Left lung (tissue), 4 donors: ENCODE measurements at regions not wholly inside any gene's neighbourhood (a gene's known extent, or its start where the extent isn't known, plus 50 kb on each side); places are given as distances from the start of the nearest gene placed in this dataset.

Source experiments
- ATAC-seq: fragments of 200-7000 bp; cut with Tn5 transposase; one replicate; pipeline ENCODE4 v1.9.1; 2020; ENCODE audit warnings: moderate library complexity
- DNase-seq, 4 donors: peaks; one replicate each; pipeline ENCODE4 v3.0.0-alpha.2; 2013 to 2020
- H3K27ac ChIP-seq, 2 donors: fragments of 200-600 bp; sonication (generic) in 1 of 2; one replicate each; pipeline versions ENCODE4 v1.5.0 to v1.8.0; 2020 to 2021
- H3K27me3 ChIP-seq, 2 donors: fragments of 200-600 bp; sonication (generic) in 1 of 2; one replicate each; pipeline versions ENCODE4 v1.5.0 to v1.8.0; 2020 to 2021
- H3K36me3 ChIP-seq, 2 donors: fragments of 200-600 bp; sonication (generic) in 1 of 2; one replicate each; pipeline versions ENCODE4 v1.5.0 to v1.8.0; 2020 to 2021
- H3K4me1 ChIP-seq, 2 donors: fragments of 200-600 bp; one replicate each; pipeline ENCODE4 v1.8.0; 2021
- H3K4me3 ChIP-seq, 2 donors: fragments of 200-600 bp; sonication (generic) in 1 of 2; one replicate each; pipeline versions ENCODE4 v1.5.0 to v1.8.0; 2020 to 2021; ENCODE audit warnings: mild to moderate bottlenecking in 1 of 2
- H3K9me3 ChIP-seq, 2 donors: fragments of 200-600 bp; sonication (generic) in 1 of 2; one replicate each; pipeline versions ENCODE4 v1.5.0 to v1.8.0; 2020 to 2021
- intact Hi-C, 2 donors: fragments of 100-400 bp; cut with DNase I; formaldehyde crosslinking; loops; one replicate each; pipeline versions ENCODE4 v1.11.2 to v1.14.2; 2022
- TF ChIP-seq, protein P1 (sequence below), 2 donors: fragments of 200-600 bp; sonication (generic) in 1 of 2; IDR thresholded peaks; one replicate each; pipeline versions ENCODE4 v1.5.0 to v1.8.0; 2021; ENCODE audit warnings: antibody characterized with exemption in 2 of 2
- donor health status: DM: no; HTN: yes; CAD: no.
- donor health status: DM: no; HTN: no; CAD: no.

DNA sequence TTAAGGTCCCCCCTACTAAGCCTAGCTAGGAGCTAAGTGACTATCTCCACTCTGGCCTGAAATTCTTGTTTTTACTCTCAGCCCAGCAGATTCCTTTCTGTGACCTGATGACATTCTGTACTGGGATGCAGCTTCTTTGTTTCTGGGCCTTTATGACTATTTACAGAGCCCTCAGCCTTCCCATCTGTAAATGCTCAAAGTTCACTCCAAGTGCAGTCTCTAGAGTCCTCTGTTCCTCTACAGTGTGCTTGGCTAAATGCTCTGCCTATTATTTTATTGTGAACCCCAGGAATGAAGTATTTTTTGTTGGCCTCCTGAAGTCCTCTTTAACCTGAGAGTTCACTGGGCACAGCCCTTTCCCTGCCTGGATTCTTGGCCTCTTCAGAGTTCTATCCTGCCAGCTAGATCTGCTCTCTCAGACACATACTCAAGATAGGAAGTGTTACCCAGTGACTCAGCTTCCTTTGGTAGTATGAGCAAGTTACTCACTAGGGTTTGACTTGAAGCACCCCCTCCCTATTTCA lies 278.1 kb upstream of the P2RY1 start:
- Histone ChIP-seq H3K4me3 (no peak overlapping the region), H3K4me1 (no peaks in the 10 kb centered on the region), H3K27ac (peak overlapping the region in 1 of 2 donors; percentile 15), H3K36me3 (no peaks in the 10 kb centered on the region), H3K9me3 (peaks cover 0 to 4% of the 10 kb centered on the region in 2 donors), H3K27me3 (no peaks in the 10 kb centered on the region)
- ATAC-seq (peak; percentile 85), DNase-seq (peak in 1 of 4 donors; percentile 8)
- intact Hi-C loops, result no loop called here
- TF ChIP-seq, protein P1, sequence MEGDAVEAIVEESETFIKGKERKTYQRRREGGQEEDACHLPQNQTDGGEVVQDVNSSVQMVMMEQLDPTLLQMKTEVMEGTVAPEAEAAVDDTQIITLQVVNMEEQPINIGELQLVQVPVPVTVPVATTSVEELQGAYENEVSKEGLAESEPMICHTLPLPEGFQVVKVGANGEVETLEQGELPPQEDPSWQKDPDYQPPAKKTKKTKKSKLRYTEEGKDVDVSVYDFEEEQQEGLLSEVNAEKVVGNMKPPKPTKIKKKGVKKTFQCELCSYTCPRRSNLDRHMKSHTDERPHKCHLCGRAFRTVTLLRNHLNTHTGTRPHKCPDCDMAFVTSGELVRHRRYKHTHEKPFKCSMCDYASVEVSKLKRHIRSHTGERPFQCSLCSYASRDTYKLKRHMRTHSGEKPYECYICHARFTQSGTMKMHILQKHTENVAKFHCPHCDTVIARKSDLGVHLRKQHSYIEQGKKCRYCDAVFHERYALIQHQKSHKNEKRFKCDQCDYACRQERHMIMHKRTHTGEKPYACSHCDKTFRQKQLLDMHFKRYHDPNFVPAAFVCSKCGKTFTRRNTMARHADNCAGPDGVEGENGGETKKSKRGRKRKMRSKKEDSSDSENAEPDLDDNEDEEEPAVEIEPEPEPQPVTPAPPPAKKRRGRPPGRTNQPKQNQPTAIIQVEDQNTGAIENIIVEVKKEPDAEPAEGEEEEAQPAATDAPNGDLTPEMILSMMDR (IDR thresholded peaks at IDR 0.05), result no peak

DNA sequence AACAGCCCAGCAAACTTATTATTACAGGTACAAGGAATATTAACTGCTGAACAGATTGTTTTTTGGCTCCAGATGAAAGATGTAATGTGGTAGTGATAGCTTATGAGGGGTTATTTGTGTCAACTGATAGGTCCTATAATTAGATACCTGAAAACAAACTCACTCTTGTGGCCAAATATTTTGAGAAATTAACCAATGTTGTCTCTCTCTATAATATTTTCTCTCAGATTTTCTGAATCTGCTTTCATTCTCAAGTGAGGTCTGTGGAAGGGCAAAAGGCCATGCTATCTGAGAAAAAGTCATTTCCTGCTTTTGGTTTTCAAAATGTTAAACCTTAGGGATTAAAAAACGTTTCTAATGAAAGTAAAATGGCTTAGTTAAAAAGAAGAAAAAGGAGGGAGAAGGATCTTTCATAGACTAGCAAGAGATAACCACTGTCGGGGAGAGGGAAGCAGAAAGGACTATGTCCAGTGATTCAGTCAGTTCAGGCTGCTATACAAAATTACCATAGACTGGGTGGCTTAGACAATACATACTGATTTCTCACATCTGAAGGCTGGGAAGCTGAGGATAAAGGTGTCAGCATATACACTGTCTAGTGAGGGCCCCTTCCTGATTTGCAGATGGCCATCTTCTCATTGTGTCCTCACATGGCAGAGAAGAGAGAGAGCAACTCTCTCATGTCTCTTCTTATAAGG lies 277.5 kb upstream of the P2RY1 start:
- TF ChIP-seq, protein P1 (IDR thresholded peaks at IDR 0.05), result no peak
- H3K4me1 ChIP-seq, result no peaks in the 10 kb centered on the region
- no peak for DNase-seq
- H3K27me3 ChIP-seq, result no peaks in the 10 kb centered on the region
- H3K4me3 ChIP-seq, result no peak overlapping the region
- peaks cover 0 to 4% of the 10 kb centered on the region in 2 donors for H3K9me3 ChIP-seq
- H3K36me3 ChIP-seq, result no peaks in the 10 kb centered on the region
- intact Hi-C loops, result no loop called here
- peak overlapping the region; percentile 15 to 20 for H3K27ac ChIP-seq
- ATAC-seq, result no peak

DNA sequence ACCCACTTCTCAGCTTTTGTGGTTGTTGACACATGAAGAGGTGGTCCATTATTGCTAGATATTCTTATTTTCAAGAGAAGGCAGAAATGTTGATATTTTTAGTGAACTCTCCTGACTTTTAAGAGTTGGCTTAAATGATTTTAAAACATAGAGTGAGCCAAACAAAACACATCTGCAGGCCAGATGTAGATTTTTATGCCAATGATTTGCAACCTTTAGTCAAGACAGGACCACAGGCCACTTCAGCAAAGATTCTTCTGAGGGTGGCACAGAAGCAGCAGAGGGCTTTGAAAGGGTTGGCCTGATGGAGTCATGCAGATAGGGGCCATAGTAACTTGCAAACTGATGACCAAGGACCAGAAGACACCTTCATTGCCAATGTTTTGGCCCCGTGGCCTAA lies 276.5 kb upstream of the P2RY1 start:
- DNase-seq (no peak), ATAC-seq (no peak)
- TF ChIP-seq, protein P1 (IDR thresholded peaks at IDR 0.05), result no peak
- intact Hi-C loops, result no loop called here
- Histone ChIP-seq H3K27me3 (no peaks in the 10 kb centered on the region), H3K4me1 (no peaks in the 10 kb centered on the region), H3K9me3 (peaks cover 0 to 4% of the 10 kb centered on the region in 2 donors), H3K36me3 (no peaks in the 10 kb centered on the region), H3K27ac (no peak overlapping the region), H3K4me3 (no peak overlapping the region)

DNA sequence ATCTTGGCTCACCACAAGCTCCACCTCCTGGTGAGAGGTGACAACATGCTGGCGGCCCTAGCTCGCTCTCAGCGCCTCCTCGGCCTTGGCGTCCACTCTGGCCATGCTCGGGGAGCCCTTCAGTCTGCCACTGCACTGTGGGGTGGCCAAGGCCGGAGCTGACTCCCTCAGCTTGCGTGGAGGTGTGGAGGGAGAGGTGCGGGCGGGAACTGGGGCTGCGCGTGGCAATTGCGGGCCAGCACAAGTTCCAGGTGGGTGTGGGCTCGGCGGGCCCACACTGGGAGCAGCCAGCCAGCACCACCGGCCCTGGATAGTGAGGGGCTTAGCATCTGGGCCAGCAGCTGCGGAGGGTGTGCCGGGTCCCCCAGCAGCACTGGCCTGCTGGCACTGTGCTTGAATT lies 275.7 kb upstream of the P2RY1 start:
- no peaks in the 10 kb centered on the region for H3K27me3 ChIP-seq
- peaks cover 0 to 4% of the 10 kb centered on the region in 2 donors for H3K9me3 ChIP-seq
- intact Hi-C loops, result no loop called here
- TF ChIP-seq, protein P1 (IDR thresholded peaks at IDR 0.05), result no peak
- DNase-seq, result peak in 1 of 4 donors; percentile 54
- no peak for ATAC-seq
- H3K36me3 ChIP-seq, result no peaks in the 10 kb centered on the region
- H3K4me3 ChIP-seq, result no peak overlapping the region
- H3K27ac ChIP-seq, result no peak overlapping the region
- no peaks in the 10 kb centered on the region for H3K4me1 ChIP-seq

DNA sequence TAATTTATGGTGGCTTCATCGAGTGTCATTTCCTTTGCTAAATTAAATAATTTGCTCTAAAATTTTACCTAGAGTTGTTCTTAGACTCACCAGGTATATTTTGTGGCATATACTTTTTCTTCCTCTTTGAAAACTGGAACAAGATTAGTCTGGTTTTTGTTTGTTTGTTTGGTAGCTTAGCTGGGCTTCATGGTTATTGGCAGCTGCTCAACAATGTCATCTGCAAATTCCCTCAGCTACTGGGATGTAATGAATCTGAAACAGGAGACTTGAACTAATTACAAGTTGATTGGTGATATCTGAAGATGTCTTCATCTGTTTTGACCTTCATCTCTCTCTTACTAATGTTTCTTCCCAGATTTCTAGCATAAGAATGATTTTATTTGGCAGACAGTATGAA lies 270.5 kb upstream of the P2RY1 start:
- ATAC-seq (no peak), DNase-seq (peak in 1 of 4 donors; percentile 10)
- Histone ChIP-seq H3K27ac (no peak overlapping the region), H3K4me1 (no peaks in the 10 kb centered on the region), H3K27me3 (no peaks in the 10 kb centered on the region), H3K36me3 (no peaks in the 10 kb centered on the region), H3K4me3 (no peak overlapping the region), H3K9me3 (no peaks in the 10 kb centered on the region)
- TF ChIP-seq, protein P1 (IDR thresholded peaks at IDR 0.05), result no peak
- intact Hi-C loops, result no loop called here
